ENCODE measurements at regions not wholly inside any gene's neighbourhood (a gene's known extent, or its start where the extent isn't known, plus 50 kb on each side); places are given as distances from the start of the nearest gene placed in this dataset.

GRCh38 chr7:98778421-98778820 is 91.4 kb downstream of the TMEM130 start:
- 40% methylated on average over 4 of the region's 4 CpGs for WGBS (ENCODE audit: insufficient coverage, low coverage, low lambda C conversion rate, missing lambda C conversion rate)
- Histone ChIP-seq H3K4me3 (no peak overlapping the region), H3K27me3 (no peaks in the 10 kb centered on the region), H3K9me3 (no peaks in the 10 kb centered on the region), H3K27ac (no peak overlapping the region), H3K4me1 (no peaks in the 10 kb centered on the region), H3K36me3 (no peaks in the 10 kb centered on the region)
- no peak for TF ChIP-seq POLR2A (IDR thresholded peaks at IDR 0.05)
- TF ChIP-seq CTCF (IDR thresholded peaks at IDR 0.05): no peak
- DNase-seq (no peak), ATAC-seq (no peak)
- intact Hi-C loops (cut with DNase I): no loop called here

GRCh38 chr7:98779800-98780587 is 89.8 kb downstream of the TMEM130 start:
- Histone ChIP-seq H3K36me3 (no peaks in the 10 kb centered on the region), H3K4me3 (no peak overlapping the region), H3K9me3 (no peaks in the 10 kb centered on the region), H3K27ac (no peak overlapping the region), H3K4me1 (no peaks in the 10 kb centered on the region), H3K27me3 (no peaks in the 10 kb centered on the region)
- 55% methylated on average over 15 of the region's 22 CpGs for WGBS (ENCODE audit: insufficient coverage, low coverage, low lambda C conversion rate, missing lambda C conversion rate)
- no peak for ATAC-seq
- no peak for TF ChIP-seq CTCF (IDR thresholded peaks at IDR 0.05)
- TF ChIP-seq POLR2A (IDR thresholded peaks at IDR 0.05): no peak
- DNase-seq: no peak
- intact Hi-C loops (cut with DNase I): no loop called here

- TF ChIP-seq POLR2A (IDR thresholded peaks at IDR 0.05): no peak
- no peak for TF ChIP-seq CTCF (IDR thresholded peaks at IDR 0.05)
- no peak for DNase-seq
- intact Hi-C loops (cut with DNase I): no loop called here
- no peak for ATAC-seq
- Histone ChIP-seq H3K4me1 (no peaks in the 10 kb centered on the region), H3K36me3 (no peaks in the 10 kb centered on the region), H3K27me3 (no peaks in the 10 kb centered on the region), H3K4me3 (no peak overlapping the region), H3K27ac (no peak overlapping the region), H3K9me3 (no peaks in the 10 kb centered on the region)
- WGBS (ENCODE audit: insufficient coverage, low coverage, low lambda C conversion rate, missing lambda C conversion rate): 55% methylated on average over 6 of the region's 11 CpGs
These were observed 85.5 kb downstream of the TMEM130 start for GRCh38 chr7:98784216-98784785.

DNA sequence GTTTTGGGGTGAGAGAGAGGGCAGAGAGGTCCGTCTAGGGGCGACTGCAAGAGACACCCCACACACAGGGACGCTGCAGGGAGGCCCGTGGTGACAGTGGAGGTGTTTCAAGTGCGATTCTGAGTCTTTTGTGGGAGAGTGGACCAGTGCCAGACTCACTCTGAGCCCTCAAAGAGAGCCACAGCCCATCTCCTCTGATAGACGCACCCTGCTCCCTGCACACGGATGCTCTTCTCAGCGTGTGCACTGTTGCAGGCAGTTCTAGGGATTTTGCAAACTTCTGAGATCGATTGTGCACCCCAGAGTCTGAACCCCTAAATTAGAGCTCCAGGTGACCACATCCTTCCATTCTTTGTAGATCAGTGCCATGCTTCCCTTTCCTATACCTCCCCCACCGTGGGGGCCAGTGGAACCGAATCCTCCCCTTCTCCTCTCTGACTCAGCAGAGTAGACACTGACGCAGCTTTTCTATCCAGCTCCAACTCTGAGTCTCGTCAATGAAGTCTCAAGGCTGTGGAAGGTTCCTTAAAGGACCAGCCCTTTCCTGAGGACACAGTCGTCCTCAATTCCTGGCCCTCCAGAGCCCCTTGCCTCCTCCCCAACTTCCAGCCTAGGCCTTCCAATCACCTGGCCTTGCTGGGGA is 83.8 kb downstream of the TMEM130 start:
- H3K27ac ChIP-seq: no peak overlapping the region
- WGBS (ENCODE audit: insufficient coverage, low coverage, low lambda C conversion rate, missing lambda C conversion rate): 18% methylated on average over 4 of the region's 14 CpGs
- DNase-seq (no peak), ATAC-seq (no peak)
- H3K4me1 ChIP-seq: no peaks in the 10 kb centered on the region
- intact Hi-C loops (cut with DNase I): no loop called here
- H3K27me3 ChIP-seq: no peaks in the 10 kb centered on the region
- H3K9me3 ChIP-seq: no peaks in the 10 kb centered on the region
- TF ChIP-seq POLR2A (IDR thresholded peaks at IDR 0.05): no peak
- TF ChIP-seq CTCF (IDR thresholded peaks at IDR 0.05): no peak
- H3K4me3 ChIP-seq: no peak overlapping the region
- H3K36me3 ChIP-seq: no peaks in the 10 kb centered on the region
